Lung (tissue), 11 donors: ENCODE measurements at regions not wholly inside any gene's neighbourhood (a gene's known extent, or its start where the extent isn't known, plus 50 kb on each side); places are given as distances from the start of the nearest gene placed in this dataset.
A peak's percentile ranks its signal among the peaks of the same experiment; 100 is the strongest.

Source experiments
- ATAC-seq: fragments of 200-7000 bp; cut with Tn5 transposase; one replicate; pipeline ENCODE4 v1.9.1; 2020; ENCODE audit warnings: moderate number of reproducible peaks; ENCODE audit not compliant: insufficient read depth, low FRiP score
- DNase-seq, 3 donors: peaks; one replicate each; pipeline ENCODE4 v3.0.0-alpha.2; 2013 to 2017
- H3K27ac ChIP-seq, 2 donors: one replicate each; pipeline ENCODE4 v1.5.1; 2013; ENCODE audit warnings: mild to moderate bottlenecking in 2 of 2, moderate library complexity in 2 of 2, control low read depth in 1 of 2, inconsistent platforms in 1 of 2, low read depth in 1 of 2, low read length in 1 of 2
- H3K27me3 ChIP-seq, 3 donors: one replicate each; pipeline ENCODE4 v1.5.1; 2013; ENCODE audit warnings: low read length in 2 of 3; ENCODE audit not compliant: control insufficient read depth in 3 of 3, insufficient read depth in 3 of 3
- H3K36me3 ChIP-seq, 4 donors: one replicate each; pipeline ENCODE4 v1.5.1; 2013; ENCODE audit warnings: low read length in 4 of 4, mild to moderate bottlenecking in 1 of 4, moderate library complexity in 1 of 4; ENCODE audit not compliant: control insufficient read depth in 4 of 4, insufficient read depth in 4 of 4
- H3K4me1 ChIP-seq, 5 donors: one replicate each; pipeline ENCODE4 v1.5.1; 2013; ENCODE audit warnings: low read length in 5 of 5, mild to moderate bottlenecking in 2 of 5, moderate library complexity in 1 of 5; ENCODE audit not compliant: control insufficient read depth in 5 of 5, insufficient read depth in 5 of 5
- H3K4me3 ChIP-seq: one replicate; pipeline ENCODE4 v1.5.1; 2013; ENCODE audit warnings: mild to moderate bottlenecking, control low read depth, moderate library complexity
- H3K9ac ChIP-seq, 2 donors: one replicate each; pipeline ENCODE4 v1.5.1; 2013; ENCODE audit warnings: low read length in 2 of 2, control low read depth in 1 of 2; ENCODE audit not compliant: insufficient read depth in 1 of 2
- H3K9me3 ChIP-seq, 4 donors: one replicate each; pipeline ENCODE4 v1.5.1; 2013; ENCODE audit warnings: low read length in 3 of 4, mild to moderate bottlenecking in 1 of 4, moderate library complexity in 1 of 4; ENCODE audit not compliant: control insufficient read depth in 4 of 4, insufficient read depth in 3 of 4
- WGBS, 2 donors: extraction: QIAGEN DNeasy Blood & Tissue Kit; methylation state at CpG; one replicate each; pipeline ENCODE4 v1.1.7; 2013; 5-methylcytosine and 5-hydroxymethylcytosine counted together
- TF ChIP-seq, protein P1 (sequence below): IDR thresholded peaks from 2 replicates; pipeline ENCODE4 v1.5.1; 2012; ENCODE audit warnings: mild to moderate bottlenecking; ENCODE audit errors: control extremely low read depth, extremely low read depth
- donor health status: control.
- donor health status: control.
- donor health status: Bipolar disorder and iron deficiency.
- donor health status: healthy.
- donor health status: DM: yes; HTN: yes; CAD: no.

DNA sequence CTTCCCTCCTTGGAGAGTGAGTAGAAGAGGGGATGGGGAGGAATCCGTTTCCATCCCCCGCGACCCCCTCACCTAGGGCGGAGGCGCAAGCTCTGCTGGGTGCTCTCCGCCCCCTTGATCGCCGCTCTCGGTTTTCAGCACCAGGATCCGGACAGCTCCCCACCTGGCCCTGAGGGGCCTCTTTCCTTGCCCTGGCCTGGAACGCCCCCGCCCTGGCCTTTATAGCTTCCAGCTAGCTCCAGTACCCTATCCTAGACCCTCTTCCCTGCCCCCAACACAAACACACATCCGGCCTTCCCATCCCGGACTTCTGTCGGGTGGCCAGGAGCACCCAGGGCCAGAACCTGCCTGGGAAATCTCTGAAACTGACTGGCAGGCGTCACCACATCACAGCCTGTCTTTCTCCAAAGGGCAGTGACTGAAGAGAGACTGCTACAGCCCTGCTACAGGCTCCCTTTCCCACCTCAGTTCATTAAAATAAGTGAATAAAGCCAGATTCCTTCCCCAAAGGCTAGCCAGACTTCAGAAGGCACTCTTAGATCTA, 72.3 kb upstream of the LEP start:
- ATAC-seq (no peak), DNase-seq (peak; percentile 57 to 74 (median 63))
- Histone ChIP-seq H3K9ac (no peak overlapping the region), H3K27ac (no peak overlapping the region), H3K27me3 (peaks cover 0 to 71% (median 47%) of the 10 kb centered on the region in 3 donors), H3K36me3 (no peaks in the 10 kb centered on the region), H3K4me1 (peaks cover 0 to 25% (median 4%) of the 10 kb centered on the region in 5 donors), H3K4me3 (no peak overlapping the region), H3K9me3 (peaks cover 0 to 5% (median 0%) of the 10 kb centered on the region in 4 donors)
- WGBS, 2 donors: 7 to 8% methylated on average over 16 of the region's 16 CpGs
- TF ChIP-seq, protein P1, sequence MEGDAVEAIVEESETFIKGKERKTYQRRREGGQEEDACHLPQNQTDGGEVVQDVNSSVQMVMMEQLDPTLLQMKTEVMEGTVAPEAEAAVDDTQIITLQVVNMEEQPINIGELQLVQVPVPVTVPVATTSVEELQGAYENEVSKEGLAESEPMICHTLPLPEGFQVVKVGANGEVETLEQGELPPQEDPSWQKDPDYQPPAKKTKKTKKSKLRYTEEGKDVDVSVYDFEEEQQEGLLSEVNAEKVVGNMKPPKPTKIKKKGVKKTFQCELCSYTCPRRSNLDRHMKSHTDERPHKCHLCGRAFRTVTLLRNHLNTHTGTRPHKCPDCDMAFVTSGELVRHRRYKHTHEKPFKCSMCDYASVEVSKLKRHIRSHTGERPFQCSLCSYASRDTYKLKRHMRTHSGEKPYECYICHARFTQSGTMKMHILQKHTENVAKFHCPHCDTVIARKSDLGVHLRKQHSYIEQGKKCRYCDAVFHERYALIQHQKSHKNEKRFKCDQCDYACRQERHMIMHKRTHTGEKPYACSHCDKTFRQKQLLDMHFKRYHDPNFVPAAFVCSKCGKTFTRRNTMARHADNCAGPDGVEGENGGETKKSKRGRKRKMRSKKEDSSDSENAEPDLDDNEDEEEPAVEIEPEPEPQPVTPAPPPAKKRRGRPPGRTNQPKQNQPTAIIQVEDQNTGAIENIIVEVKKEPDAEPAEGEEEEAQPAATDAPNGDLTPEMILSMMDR: no peak

DNA sequence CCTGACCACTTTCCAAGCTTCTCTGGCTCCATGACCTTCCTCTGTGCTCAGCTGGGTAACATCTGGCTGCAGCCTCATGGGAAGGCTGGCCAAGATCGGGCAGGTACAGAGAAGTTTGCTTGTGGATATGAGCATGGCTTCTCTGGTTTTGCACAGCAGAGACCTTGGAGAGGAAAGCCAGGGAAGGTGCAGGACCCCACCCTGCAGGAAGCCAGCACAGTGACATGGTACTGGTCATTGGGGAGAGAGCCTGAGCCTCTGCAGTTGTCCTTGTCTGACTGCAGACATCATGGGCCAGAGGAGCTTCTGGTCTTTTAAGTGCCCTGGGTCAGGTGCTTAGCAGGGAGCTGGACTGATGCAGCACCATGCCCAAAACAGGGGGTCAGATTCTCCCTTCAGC, 70.6 kb upstream of the LEP start:
- Histone ChIP-seq H3K4me1 (peaks cover 0 to 22% (median 4%) of the 10 kb centered on the region in 5 donors), H3K27me3 (peaks cover 0 to 62% (median 42%) of the 10 kb centered on the region in 3 donors), H3K9me3 (peaks cover 0 to 4% (median 0%) of the 10 kb centered on the region in 4 donors), H3K27ac (no peak overlapping the region), H3K4me3 (no peak overlapping the region), H3K36me3 (no peaks in the 10 kb centered on the region), H3K9ac (no peak overlapping the region)
- WGBS, 2 donors: 68 to 95% methylated on average over 1 of the region's 1 CpG
- DNase-seq: no peak
- TF ChIP-seq, protein P1: no peak
- no peak for ATAC-seq

DNA sequence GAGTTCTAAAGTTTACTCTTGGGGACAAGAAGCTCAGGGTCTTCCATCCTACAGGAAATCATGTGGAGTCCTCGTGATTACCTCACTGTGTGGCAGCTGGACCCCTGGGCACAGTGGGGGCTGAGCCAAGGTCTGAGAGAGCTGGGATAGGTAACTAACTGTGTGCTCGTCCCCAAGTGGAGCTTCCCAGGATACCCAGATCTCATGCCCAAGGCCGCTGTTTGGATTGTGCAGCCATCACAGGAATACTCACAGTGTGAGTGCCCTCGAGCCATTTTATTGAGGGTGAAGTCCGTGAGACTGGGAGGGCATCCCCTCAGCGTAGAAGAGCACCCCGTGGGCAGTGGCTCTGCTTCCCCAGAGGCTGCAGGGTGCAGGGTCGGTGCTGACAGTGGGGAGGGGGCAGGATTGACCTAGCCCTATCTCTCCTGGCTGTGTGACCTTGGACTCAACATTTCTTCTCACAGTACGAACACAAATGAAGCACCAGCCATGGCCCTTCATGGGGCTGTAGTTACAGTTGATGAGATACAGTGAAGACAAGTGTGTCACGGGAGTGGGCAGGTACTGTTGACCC, 69.6 kb upstream of the LEP start:
- 74 to 87% methylated on average over 10 of the region's 10 CpGs for WGBS, 2 donors
- ATAC-seq (no peak), DNase-seq (no peak)

More for the DNA sequence above, 69.6 kb upstream of the LEP start:
- H3K4me1 ChIP-seq: peaks cover 0 to 18% (median 4%) of the 10 kb centered on the region in 5 donors
- H3K9ac ChIP-seq: no peak overlapping the region
- H3K27me3 ChIP-seq: peaks cover 0 to 52% (median 33%) of the 10 kb centered on the region in 3 donors
- H3K27ac ChIP-seq: no peak overlapping the region
- H3K36me3 ChIP-seq: no peaks in the 10 kb centered on the region
- no peak overlapping the region for H3K4me3 ChIP-seq
- H3K9me3 ChIP-seq: peaks cover 0 to 3% (median 0%) of the 10 kb centered on the region in 4 donors
- TF ChIP-seq, protein P1: no peak
